Gastrocnemius medialis (tissue), 4 donors: ENCODE measurements at regions not wholly inside any gene's neighbourhood (a gene's known extent, or its start where the extent isn't known, plus 50 kb on each side); places are given as distances from the start of the nearest gene placed in this dataset.

Experiments
- ATAC-seq, 2 donors: fragments of 150-250 bp; one replicate each; pipeline ENCODE4 v1.9.1; 2016
- DNase-seq, 2 donors: peaks; one replicate each; pipeline ENCODE4 v3.0.0-alpha.2; 2019
- H3K27ac ChIP-seq, 4 donors: fragments of 200-600 bp; sonication (generic); 1 replicate in 1 of 4; 2 replicates in 3 of 4; pipeline ENCODE4 v1.5.1; 2016 to 2018; ENCODE audit warnings: mild to moderate bottlenecking in 2 of 4, moderate library complexity in 1 of 4
- H3K27me3 ChIP-seq, 3 donors: fragments of 200-600 bp; sonication (generic) in 2 of 3; 1 replicate in 1 of 3; 2 replicates in 2 of 3; pipeline versions ENCODE4 v1.5.1 to v1.6.0; 2016 to 2019; ENCODE audit warnings: mild to moderate bottlenecking in 1 of 3, moderate library complexity in 1 of 3
- H3K36me3 ChIP-seq, 2 donors: fragments of 200-600 bp; sonication (generic) in 1 of 2; one replicate each; pipeline ENCODE4 v1.5.1; 2017 to 2018
- H3K4me1 ChIP-seq, 2 donors: fragments of 200-600 bp; sonication (generic) in 1 of 2; one replicate each; pipeline ENCODE4 v1.5.1; 2016 to 2017; ENCODE audit warnings: mild to moderate bottlenecking in 2 of 2
- H3K4me3 ChIP-seq, 4 donors: fragments of 200-600 bp; sonication (generic) in 3 of 4; 1 replicate in 1 of 4; 2 replicates in 3 of 4; pipeline ENCODE4 v1.5.1; 2016 to 2019; ENCODE audit warnings: mild to moderate bottlenecking in 2 of 4
- H3K9me3 ChIP-seq, 3 donors: fragments of 200-600 bp; sonication (generic) in 2 of 3; 1 replicate in 1 of 3; 2 replicates in 2 of 3; pipeline ENCODE4 v1.5.1; 2016 to 2019
- POLR2A ChIP-seq, 2 donors: fragments of 450-650 bp; IDR thresholded peaks; one replicate each; pipeline ENCODE4 v1.6.1; 2017; ENCODE audit warnings: antibody characterized with exemption in 2 of 2, mild to moderate bottlenecking in 2 of 2, moderate library complexity in 2 of 2
- in situ Hi-C, 4 donors: fragments of 200-750 bp; cut with MboI; loops; one replicate each; pipeline versions ENCODE4 v1.15.0 to v1.8.0; 2017; ENCODE audit warnings: low sequenced_read_pairs in 4 of 4
- intact Hi-C: fragments of 100-400 bp; cut with DNase I; formaldehyde crosslinking; loops from one replicate; pipeline ENCODE4 v1.15.1; 2023; ENCODE audit warnings: low total_unique reads
- TF ChIP-seq, protein P1 (sequence below), 5 experiments: fragments of 450-650 bp in 3 of 5; fragments of 200-600 bp in 2 of 5; sonication (generic) in 2 of 5; IDR thresholded peaks in 4 of 5; conservative IDR thresholded peaks in 1 of 5; 1 replicate in 4 of 5; 2 replicates in 1 of 5; pipeline ENCODE4 v1.5.1; 2016 to 2019; ENCODE audit warnings: antibody characterized with exemption in 5 of 5, mild to moderate bottlenecking in 3 of 5, moderate library complexity in 3 of 5

DNA sequence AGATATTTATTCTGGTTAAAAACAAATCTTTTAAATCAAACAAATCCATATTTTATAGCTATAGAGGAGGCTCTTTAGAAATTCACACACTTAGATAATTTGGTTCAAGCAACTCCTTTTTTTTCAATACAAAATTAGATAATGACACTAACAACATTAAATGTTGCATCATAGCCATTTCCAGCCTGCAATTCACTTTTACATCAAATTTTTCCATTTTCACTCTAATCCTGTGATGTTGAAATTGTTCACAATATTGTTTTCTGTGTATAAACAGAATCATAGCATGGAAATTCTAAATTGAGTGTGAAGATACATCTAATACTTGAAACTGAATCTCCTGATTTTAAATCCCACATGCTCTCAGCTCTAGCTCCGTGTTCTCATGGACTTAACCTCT is 482.6 kb downstream of the INHBA start:
- in situ Hi-C loops (no loop called here), intact Hi-C loops (no loop called here)
- Histone ChIP-seq H3K27ac (no peak overlapping the region), H3K4me1 (no peaks in the 10 kb centered on the region), H3K4me3 (no peak overlapping the region), H3K36me3 (no peaks in the 10 kb centered on the region), H3K9me3 (no peaks in the 10 kb centered on the region), H3K27me3 (no peaks in the 10 kb centered on the region)
- TF ChIP-seq, protein P1, sequence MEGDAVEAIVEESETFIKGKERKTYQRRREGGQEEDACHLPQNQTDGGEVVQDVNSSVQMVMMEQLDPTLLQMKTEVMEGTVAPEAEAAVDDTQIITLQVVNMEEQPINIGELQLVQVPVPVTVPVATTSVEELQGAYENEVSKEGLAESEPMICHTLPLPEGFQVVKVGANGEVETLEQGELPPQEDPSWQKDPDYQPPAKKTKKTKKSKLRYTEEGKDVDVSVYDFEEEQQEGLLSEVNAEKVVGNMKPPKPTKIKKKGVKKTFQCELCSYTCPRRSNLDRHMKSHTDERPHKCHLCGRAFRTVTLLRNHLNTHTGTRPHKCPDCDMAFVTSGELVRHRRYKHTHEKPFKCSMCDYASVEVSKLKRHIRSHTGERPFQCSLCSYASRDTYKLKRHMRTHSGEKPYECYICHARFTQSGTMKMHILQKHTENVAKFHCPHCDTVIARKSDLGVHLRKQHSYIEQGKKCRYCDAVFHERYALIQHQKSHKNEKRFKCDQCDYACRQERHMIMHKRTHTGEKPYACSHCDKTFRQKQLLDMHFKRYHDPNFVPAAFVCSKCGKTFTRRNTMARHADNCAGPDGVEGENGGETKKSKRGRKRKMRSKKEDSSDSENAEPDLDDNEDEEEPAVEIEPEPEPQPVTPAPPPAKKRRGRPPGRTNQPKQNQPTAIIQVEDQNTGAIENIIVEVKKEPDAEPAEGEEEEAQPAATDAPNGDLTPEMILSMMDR (IDR thresholded peaks at IDR 0.05 in 4 of 5, conservative IDR thresholded peaks at IDR 0.05 in 1 of 5), result no peak
- ATAC-seq, result no peak
- no peak for DNase-seq

GRCh38 chr7:41219276-41219675 is 483.6 kb downstream of the INHBA start:
- intact Hi-C loops, result loop anchor here (10.0 kb wide), 1 partner anchor 1724 kb away; no protein-coding TSS in a partner anchor
- TF ChIP-seq, protein P1 (IDR thresholded peaks at IDR 0.05 in 4 of 5, conservative IDR thresholded peaks at IDR 0.05 in 1 of 5), result no peak
- no peak for TF ChIP-seq POLR2A (IDR thresholded peaks at IDR 0.05)
- no peak overlapping the region for H3K27ac ChIP-seq
- no peaks in the 10 kb centered on the region for H3K4me1 ChIP-seq
- ATAC-seq, result no peak
- no peaks in the 10 kb centered on the region for H3K36me3 ChIP-seq
- no peaks in the 10 kb centered on the region for H3K9me3 ChIP-seq
- in situ Hi-C loops, result no loop called here
- DNase-seq, result no peak
- H3K4me3 ChIP-seq, result no peak overlapping the region
- no peaks in the 10 kb centered on the region for H3K27me3 ChIP-seq

- no peak for ATAC-seq
- Histone ChIP-seq H3K36me3 (no peaks in the 10 kb centered on the region), H3K4me3 (no peak overlapping the region), H3K27ac (no peak overlapping the region), H3K4me1 (no peaks in the 10 kb centered on the region), H3K27me3 (no peaks in the 10 kb centered on the region), H3K9me3 (no peaks in the 10 kb centered on the region)
- intact Hi-C loops (loop anchor here (10.0 kb wide), 1 partner anchor 1723 kb away; no protein-coding TSS in a partner anchor), in situ Hi-C loops (no loop called here)
- TF ChIP-seq POLR2A (IDR thresholded peaks at IDR 0.05), result no peak
- TF ChIP-seq, protein P1 (IDR thresholded peaks at IDR 0.05 in 4 of 5, conservative IDR thresholded peaks at IDR 0.05 in 1 of 5), result no peak
- no peak for DNase-seq
Measured at GRCh38 chr7:41217306-41217705, 485.6 kb downstream of the INHBA start.

GRCh38 chr7:41207141-41207540 is 495.7 kb downstream of the INHBA start:
- TF ChIP-seq POLR2A (IDR thresholded peaks at IDR 0.05), result no peak
- TF ChIP-seq, protein P1 (IDR thresholded peaks at IDR 0.05 in 4 of 5, conservative IDR thresholded peaks at IDR 0.05 in 1 of 5), result no peak
- Histone ChIP-seq H3K27me3 (no peaks in the 10 kb centered on the region), H3K9me3 (no peaks in the 10 kb centered on the region), H3K27ac (no peak overlapping the region), H3K4me1 (no peaks in the 10 kb centered on the region), H3K36me3 (no peaks in the 10 kb centered on the region), H3K4me3 (no peak overlapping the region)
- DNase-seq (no peak), ATAC-seq (no peak)
- intact Hi-C loops (no loop called here), in situ Hi-C loops (no loop called here)

- in situ Hi-C loops, result no loop called here
- Histone ChIP-seq H3K27ac (no peak overlapping the region), H3K27me3 (no peaks in the 10 kb centered on the region), H3K9me3 (no peaks in the 10 kb centered on the region), H3K36me3 (no peaks in the 10 kb centered on the region), H3K4me3 (no peak overlapping the region), H3K4me1 (no peaks in the 10 kb centered on the region)
- intact Hi-C loops, result no loop called here
- ATAC-seq (no peak), DNase-seq (no peak)
- TF ChIP-seq, protein P1 (IDR thresholded peaks at IDR 0.05 in 4 of 5, conservative IDR thresholded peaks at IDR 0.05 in 1 of 5), result no peak
- TF ChIP-seq POLR2A (IDR thresholded peaks at IDR 0.05), result no peak
Measured at GRCh38 chr7:41206267-41206666, 496.6 kb downstream of the INHBA start.
